ENCODE measurements at regions not wholly inside any gene's neighbourhood (a gene's known extent, or its start where the extent isn't known, plus 50 kb on each side); places are given as distances from the start of the nearest gene placed in this dataset.

GRCh38 chr10:28962768-28963167 lies 285.4 kb downstream of the BAMBI start:
- no peaks in the 10 kb centered on the region for H3K27me3 ChIP-seq
- TF ChIP-seq CTCF (IDR thresholded peaks at IDR 0.05), result no peak
- no peak for TF ChIP-seq POLR2A (IDR thresholded peaks at IDR 0.05)
- TF ChIP-seq EP300 (IDR thresholded peaks at IDR 0.05), result no peak
- TF ChIP-seq POLR2AphosphoS5 (IDR thresholded peaks at IDR 0.05), result no peak
- no peak overlapping the region for H3K27ac ChIP-seq
- 81 to 90% (median 89%) methylated on average over 4 of the region's 4 CpGs for WGBS, 5 donors
- intact Hi-C loops (cut with DNase I; ENCODE audit: low total_unique reads), result no loop called here
- no peaks in the 10 kb centered on the region for H3K4me1 ChIP-seq
- H3K4me3 ChIP-seq, result no peak overlapping the region
- H3K9me3 ChIP-seq, result no peaks in the 10 kb centered on the region
- DNase-seq, result no peak
- H3K36me3 ChIP-seq, result no peaks in the 10 kb centered on the region

GRCh38 chr10:28963539-28964221 lies 286.4 kb downstream of the BAMBI start:
- no peak overlapping the region for H3K4me3 ChIP-seq
- H3K27me3 ChIP-seq, result no peaks in the 10 kb centered on the region
- H3K9me3 ChIP-seq, result no peaks in the 10 kb centered on the region
- intact Hi-C loops (cut with DNase I; ENCODE audit: low total_unique reads), result no loop called here
- H3K36me3 ChIP-seq, result no peaks in the 10 kb centered on the region
- 82 to 97% (median 83%) methylated on average over 5 of the region's 5 CpGs for WGBS, 5 donors
- H3K4me1 ChIP-seq, result no peaks in the 10 kb centered on the region
- no peak for TF ChIP-seq POLR2A (IDR thresholded peaks at IDR 0.05)
- TF ChIP-seq EP300 (IDR thresholded peaks at IDR 0.05), result no peak
- TF ChIP-seq POLR2AphosphoS5 (IDR thresholded peaks at IDR 0.05), result no peak
- no peak for TF ChIP-seq CTCF (IDR thresholded peaks at IDR 0.05)
- no peak overlapping the region for H3K27ac ChIP-seq
- DNase-seq, result no peak

GRCh38 chr10:28965937-28966336 lies 288.6 kb downstream of the BAMBI start:
- TF ChIP-seq POLR2AphosphoS5 (IDR thresholded peaks at IDR 0.05) (no peak), POLR2A (IDR thresholded peaks at IDR 0.05) (no peak), EP300 (IDR thresholded peaks at IDR 0.05) (no peak), CTCF (IDR thresholded peaks at IDR 0.05) (no peak)
- no peaks in the 10 kb centered on the region for H3K27me3 ChIP-seq
- WGBS, 5 donors, result 80 to 94% (median 90%) methylated on average over 3 of the region's 3 CpGs

GRCh38 chr10:28967031-28967430 lies 289.7 kb downstream of the BAMBI start:
- H3K36me3 ChIP-seq, result no peaks in the 10 kb centered on the region
- no peaks in the 10 kb centered on the region for H3K27me3 ChIP-seq
- no peak for TF ChIP-seq EP300 (IDR thresholded peaks at IDR 0.05)
- no peak for TF ChIP-seq CTCF (IDR thresholded peaks at IDR 0.05)
- TF ChIP-seq POLR2AphosphoS5 (IDR thresholded peaks at IDR 0.05), result no peak
- no peak for TF ChIP-seq POLR2A (IDR thresholded peaks at IDR 0.05)
- no peak overlapping the region for H3K4me3 ChIP-seq
- intact Hi-C loops (cut with DNase I; ENCODE audit: low total_unique reads), result no loop called here
- no peak for DNase-seq
- H3K9me3 ChIP-seq, result no peaks in the 10 kb centered on the region
- WGBS, 5 donors, result 79 to 96% (median 92%) methylated on average over 2 of the region's 2 CpGs
- no peaks in the 10 kb centered on the region for H3K4me1 ChIP-seq
- H3K27ac ChIP-seq, result no peak overlapping the region

More at GRCh38 chr10:28965937-28966336, 288.6 kb downstream of the BAMBI start:
- Histone ChIP-seq H3K9me3 (no peaks in the 10 kb centered on the region), H3K27ac (no peak overlapping the region), H3K4me1 (no peaks in the 10 kb centered on the region), H3K36me3 (no peaks in the 10 kb centered on the region), H3K4me3 (no peak overlapping the region)
- intact Hi-C loops (cut with DNase I; ENCODE audit: low total_unique reads), result no loop called here
- no peak for DNase-seq

All from stomach (tissue), 8 donors.